GM12874 (cell line): ENCODE measurements at regions not wholly inside any gene's neighbourhood (a gene's known extent, or its start where the extent isn't known, plus 50 kb on each side); places are given as distances from the start of the nearest gene placed in this dataset.

ENCODE experiments used
- CTCF ChIP-seq: IDR thresholded peaks from 2 replicates; pipeline ENCODE4 v1.5.1; 2011; ENCODE audit warnings: low read depth, mild to moderate bottlenecking, control low read depth, low read length, moderate library complexity; ENCODE audit not compliant: insufficient read depth

GRCh38 chr2:189299974-189300373, 120.4 kb upstream of the COL5A2 start:
- TF ChIP-seq CTCF: no peak

GRCh38 chr2:189300916-189301315, 121.4 kb upstream of the COL5A2 start:
- no peak for TF ChIP-seq CTCF

GRCh38 chr2:189302274-189302948, 122.8 kb upstream of the COL5A2 start:
- TF ChIP-seq CTCF: no peak

- no peak for TF ChIP-seq CTCF
These were observed 124.8 kb upstream of the COL5A2 start for GRCh38 chr2:189304360-189304759.

- TF ChIP-seq CTCF: no peak
These were observed 125.9 kb upstream of the COL5A2 start for GRCh38 chr2:189305291-189305943.

GRCh38 chr2:189306525-189306924, 127.0 kb upstream of the COL5A2 start:
- no peak for TF ChIP-seq CTCF

- TF ChIP-seq CTCF: no peak
These were observed 128.7 kb upstream of the COL5A2 start for GRCh38 chr2:189308056-189308790.
